Lower leg skin (tissue), 4 donors: ENCODE measurements at regions not wholly inside any gene's neighbourhood (a gene's known extent, or its start where the extent isn't known, plus 50 kb on each side); places are given as distances from the start of the nearest gene placed in this dataset.

ENCODE experiments used
- DNase-seq, 2 donors: peaks; one replicate each; pipeline ENCODE4 v3.0.0-alpha.2; 2019; ENCODE audit warnings: low spot score in 2 of 2
- H3K4me3 ChIP-seq: fragments of 200-600 bp; sonication (generic); 2 replicates; pipeline ENCODE4 v1.5.1; 2017; ENCODE audit warnings: mild to moderate bottlenecking, low read depth; ENCODE audit not compliant: poor library complexity, severe bottlenecking
- CTCF ChIP-seq, 3 donors: fragments of 450-650 bp; IDR thresholded peaks; one replicate each; pipeline ENCODE4 v1.5.1; 2016; ENCODE audit warnings: antibody characterized with exemption in 3 of 3, mild to moderate bottlenecking in 3 of 3, moderate library complexity in 2 of 3
- POLR2A ChIP-seq, 2 donors: fragments of 450-650 bp; IDR thresholded peaks; one replicate each; pipeline ENCODE4 v1.6.1; 2016 to 2017; ENCODE audit warnings: antibody characterized with exemption in 2 of 2, mild to moderate bottlenecking in 1 of 2, moderate library complexity in 1 of 2
- WGBS, 2 donors: methylation state at CpG; one replicate each; pipeline ENCODE4 v1.1.5; 2018; 5-methylcytosine and 5-hydroxymethylcytosine counted together
- intact Hi-C: fragments of 100-400 bp; cut with DNase I; formaldehyde crosslinking; loops from one replicate; pipeline ENCODE4 v1.15.0; 2023; ENCODE audit warnings: low total_unique reads

GRCh38 chr11:32023370-32024305, 67.2 kb upstream of the RCN1 start:
- WGBS, 2 donors, result 69 to 72% methylated on average over 11 of the region's 11 CpGs
- DNase-seq, result no peak
- no peak overlapping the region for H3K4me3 ChIP-seq
- intact Hi-C loops, result no loop called here
- TF ChIP-seq POLR2A (IDR thresholded peaks at IDR 0.05) (no peak), CTCF (IDR thresholded peaks at IDR 0.05) (no peak)

- DNase-seq, result no peak
- no peak for TF ChIP-seq POLR2A (IDR thresholded peaks at IDR 0.05)
- TF ChIP-seq CTCF (IDR thresholded peaks at IDR 0.05), result no peak
- intact Hi-C loops, result no loop called here
- no peak overlapping the region for H3K4me3 ChIP-seq
- 90 to 93% methylated on average over 2 of the region's 2 CpGs for WGBS, 2 donors
These were observed 72.2 kb upstream of the RCN1 start for GRCh38 chr11:32018672-32019071.

- no peak for TF ChIP-seq POLR2A (IDR thresholded peaks at IDR 0.05)
- TF ChIP-seq CTCF (IDR thresholded peaks at IDR 0.05), result no peak
- intact Hi-C loops, result no loop called here
- 54 to 62% methylated on average over 2 of the region's 2 CpGs for WGBS, 2 donors
- no peak overlapping the region for H3K4me3 ChIP-seq
- DNase-seq, result no peak
These were observed 74.8 kb upstream of the RCN1 start for GRCh38 chr11:32016111-32016510.

GRCh38 chr11:32015427-32015826, 75.4 kb upstream of the RCN1 start:
- intact Hi-C loops, result no loop called here
- DNase-seq, result no peak
- WGBS, 2 donors, result 70 to 79% methylated on average over 4 of the region's 4 CpGs
- no peak overlapping the region for H3K4me3 ChIP-seq
- TF ChIP-seq CTCF (IDR thresholded peaks at IDR 0.05) (no peak), POLR2A (IDR thresholded peaks at IDR 0.05) (no peak)

GRCh38 chr11:32013603-32014002, 77.3 kb upstream of the RCN1 start:
- no peak for TF ChIP-seq CTCF (IDR thresholded peaks at IDR 0.05)
- TF ChIP-seq POLR2A (IDR thresholded peaks at IDR 0.05), result no peak
- H3K4me3 ChIP-seq, result no peak overlapping the region
- WGBS, 2 donors, result 40 to 53% methylated on average over 3 of the region's 3 CpGs
- no peak for DNase-seq
- intact Hi-C loops, result no loop called here
